ENCODE measurements at regions not wholly inside any gene's neighbourhood (a gene's known extent, or its start where the extent isn't known, plus 50 kb on each side); places are given as distances from the start of the nearest gene placed in this dataset.

DNA sequence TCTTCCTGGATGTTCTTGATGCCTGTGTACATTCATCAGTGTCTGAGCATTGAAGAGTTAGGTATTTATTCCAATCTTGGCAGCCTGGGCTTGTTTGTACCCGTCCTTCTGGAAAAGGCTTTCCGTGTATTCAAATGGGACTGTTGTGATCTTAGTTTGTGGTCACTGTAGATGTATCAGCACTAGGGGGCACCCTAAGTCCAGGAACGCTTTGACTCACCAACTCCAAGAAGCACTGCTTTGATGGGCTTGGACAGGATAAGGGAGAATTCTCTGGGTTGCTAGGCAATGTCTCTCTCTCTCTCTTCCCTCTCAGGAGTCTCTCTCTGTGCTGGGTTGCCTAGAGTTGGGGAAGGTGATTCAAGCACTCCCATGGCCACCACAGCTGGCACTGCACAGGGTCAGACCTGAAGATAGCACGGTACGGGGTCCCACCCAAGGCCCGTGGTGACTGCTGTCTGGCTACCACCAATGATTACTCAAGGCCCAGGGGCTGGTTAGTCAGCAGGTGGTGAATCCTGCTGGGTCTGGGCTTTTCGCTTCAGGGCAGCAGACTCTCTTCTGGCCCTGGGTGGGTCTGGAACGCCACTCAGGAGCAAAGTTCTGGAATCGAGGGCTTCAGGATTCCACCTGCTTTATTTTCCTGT lies 211.1 kb upstream of the RGS6 start:
- ATAC-seq: peak; percentile 88

DNA sequence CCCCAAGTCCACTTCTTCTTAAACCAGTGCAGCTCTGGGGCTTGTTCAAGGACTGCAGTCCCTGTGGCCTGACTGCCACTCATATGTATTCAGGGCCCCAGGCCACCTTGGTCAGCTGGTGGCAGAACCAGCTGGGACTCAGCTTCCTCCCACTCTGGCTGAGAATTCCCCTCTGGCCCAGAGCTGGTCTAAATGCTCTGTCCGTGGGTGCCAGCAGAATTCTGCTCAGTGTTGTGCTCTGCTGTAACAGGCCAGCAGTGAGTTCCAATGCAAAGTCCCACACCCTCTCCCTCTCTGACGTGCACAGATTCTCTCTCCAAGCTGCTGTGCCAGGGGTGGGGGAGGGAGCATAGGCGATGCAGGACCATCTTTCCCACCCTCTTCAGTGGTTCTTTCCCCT lies 210.4 kb upstream of the RGS6 start:
- no peak for ATAC-seq

DNA sequence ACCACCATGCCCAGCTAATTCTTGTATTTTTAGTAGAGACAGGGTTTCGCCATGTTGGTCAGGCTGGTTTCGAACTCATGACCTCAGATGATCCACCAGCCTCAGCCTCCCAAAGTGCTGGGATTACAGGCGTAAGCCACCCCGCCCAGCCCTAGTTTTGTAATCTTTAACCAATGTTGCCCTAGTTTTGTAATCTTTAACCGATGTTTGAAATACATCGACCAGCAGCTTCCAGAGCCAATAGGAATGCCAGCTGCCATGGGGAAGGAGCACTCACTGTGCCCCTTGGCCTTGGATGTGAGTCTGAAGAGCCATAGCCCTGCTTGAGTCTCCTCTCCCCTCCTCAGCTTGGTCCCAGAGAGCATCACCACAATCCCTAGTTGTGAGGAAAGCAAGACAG lies 209.3 kb upstream of the RGS6 start:
- no peak for ATAC-seq

DNA sequence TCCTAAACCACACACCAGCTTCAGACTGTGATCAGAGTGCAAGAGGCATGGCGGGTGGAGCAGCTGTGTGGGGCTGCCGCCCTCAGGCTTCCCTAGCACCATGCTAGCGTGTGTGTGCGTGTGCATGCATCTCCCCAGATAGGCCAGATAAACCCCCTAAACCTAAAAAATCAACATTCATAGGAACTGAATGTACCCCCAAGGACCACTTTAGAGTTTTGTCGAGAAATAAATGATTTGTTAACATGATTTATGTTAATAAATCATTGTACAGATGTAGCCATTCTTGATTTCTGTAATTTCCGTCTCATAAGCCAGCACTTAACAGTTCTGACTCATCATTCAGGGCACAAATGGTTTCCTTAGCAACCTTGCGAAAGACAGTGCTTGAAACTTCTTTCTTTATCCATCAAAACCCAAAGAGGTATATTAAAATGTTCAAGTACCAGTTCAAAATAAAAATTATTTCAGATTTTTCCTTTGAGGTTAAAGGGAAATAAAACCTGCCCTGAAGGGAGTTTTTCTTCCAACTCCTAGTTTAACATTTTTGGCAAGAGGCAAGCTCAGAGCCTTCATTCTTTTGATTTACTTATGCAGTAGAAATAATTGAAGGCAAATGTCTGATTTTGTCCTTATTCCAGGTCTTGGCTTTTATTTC lies 206.2 kb upstream of the RGS6 start:
- peak; percentile 48 for ATAC-seq

DNA sequence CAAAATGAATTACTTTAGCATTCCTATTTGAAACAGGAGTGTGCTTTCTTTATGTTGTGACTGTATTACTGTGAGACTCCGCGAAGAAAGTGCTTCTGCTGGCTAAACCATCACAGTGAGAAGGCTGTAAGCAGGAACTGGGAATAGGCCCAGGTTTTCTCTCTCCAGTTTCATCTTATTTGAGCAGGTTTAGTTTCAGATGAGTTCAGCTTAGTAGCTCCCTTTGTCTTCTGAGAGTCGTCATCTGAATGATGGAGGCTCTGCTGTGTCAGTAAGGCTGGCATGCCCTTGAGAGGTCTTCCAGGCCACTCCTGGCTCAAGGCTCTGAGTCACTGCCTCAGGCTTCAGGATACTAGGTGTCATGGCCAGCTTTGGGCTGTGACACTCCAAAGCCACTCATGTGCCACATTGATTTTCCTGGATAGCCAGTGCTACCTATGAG lies 205.6 kb upstream of the RGS6 start:
- no peak for ATAC-seq

DNA sequence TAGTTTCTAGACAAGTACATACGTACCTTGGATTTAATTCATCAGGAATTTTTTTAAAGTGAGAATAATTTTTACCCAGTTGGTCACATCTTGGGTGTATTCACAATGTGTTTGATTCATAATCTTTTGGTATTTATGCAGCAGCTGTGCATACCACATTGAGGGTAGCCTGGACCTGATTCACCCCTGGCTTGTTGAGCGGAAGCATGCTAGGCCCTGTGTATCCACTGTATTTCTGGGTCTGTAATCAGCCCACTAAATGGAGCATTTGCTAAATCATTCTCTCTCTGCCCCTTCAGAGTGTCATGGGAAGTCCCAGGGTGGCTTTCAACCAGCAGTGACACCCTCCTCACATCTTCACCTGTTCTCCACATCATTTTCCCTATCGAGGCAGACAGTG lies 203.8 kb upstream of the RGS6 start:
- no peak for ATAC-seq

DNA sequence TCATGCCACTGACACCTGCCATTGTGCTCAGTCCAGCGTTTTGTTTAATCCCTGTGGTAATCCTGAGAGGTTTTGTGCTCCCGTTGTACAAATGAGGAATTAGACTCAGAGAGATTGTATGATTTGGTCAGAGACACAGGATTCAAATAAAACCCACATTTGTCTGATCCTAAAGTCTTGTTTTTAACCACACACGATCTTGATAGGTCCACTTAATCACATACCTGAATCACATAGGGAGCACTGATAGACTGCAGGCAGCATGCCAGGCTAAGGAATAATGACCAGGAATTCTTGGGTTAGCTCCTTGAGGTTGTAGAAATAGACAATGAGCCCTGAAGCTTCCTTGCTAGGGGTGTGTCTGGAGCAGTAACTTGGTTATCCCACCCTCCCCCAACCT lies 202.6 kb upstream of the RGS6 start:
- no peak for ATAC-seq

DNA sequence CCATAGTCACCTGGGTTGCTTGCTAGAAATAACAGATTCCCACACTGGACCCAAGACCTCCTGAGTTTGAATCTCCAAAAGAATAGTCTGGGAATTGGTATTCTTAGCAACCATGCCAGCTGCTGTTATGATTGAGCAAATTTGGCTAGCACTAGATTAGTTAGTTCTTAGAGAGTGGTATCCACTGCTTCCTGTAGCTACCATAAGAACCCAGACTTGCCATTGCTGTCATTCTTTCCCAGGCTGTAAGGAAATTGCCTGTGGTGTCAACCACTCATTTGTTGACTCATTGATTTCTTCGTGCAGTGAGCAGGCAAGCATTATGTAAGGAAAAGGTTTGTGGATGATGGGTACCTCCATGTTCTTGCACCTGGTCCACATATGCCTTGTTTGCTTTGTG lies 201.8 kb upstream of the RGS6 start:
- ATAC-seq: no peak

DNA sequence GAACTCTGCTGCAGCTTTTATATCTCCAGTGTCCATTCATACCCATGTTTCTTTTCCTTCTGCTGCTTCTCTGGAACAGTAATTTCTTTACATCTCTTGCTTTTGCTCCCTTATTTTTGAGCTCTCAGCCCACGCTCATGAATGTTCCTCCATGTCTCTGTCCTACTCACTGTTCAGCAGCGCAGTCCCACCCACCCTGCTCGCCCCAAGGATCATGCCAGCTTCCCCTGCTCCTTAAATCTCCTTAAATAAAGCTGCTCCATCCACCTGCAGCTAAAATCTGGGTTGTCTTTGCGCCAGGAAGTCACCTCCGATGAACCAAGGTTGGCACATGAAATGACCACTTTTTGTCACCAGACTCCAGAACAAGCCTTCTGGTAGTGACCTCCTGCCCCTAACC lies 201.1 kb upstream of the RGS6 start:
- ATAC-seq: no peak

DNA sequence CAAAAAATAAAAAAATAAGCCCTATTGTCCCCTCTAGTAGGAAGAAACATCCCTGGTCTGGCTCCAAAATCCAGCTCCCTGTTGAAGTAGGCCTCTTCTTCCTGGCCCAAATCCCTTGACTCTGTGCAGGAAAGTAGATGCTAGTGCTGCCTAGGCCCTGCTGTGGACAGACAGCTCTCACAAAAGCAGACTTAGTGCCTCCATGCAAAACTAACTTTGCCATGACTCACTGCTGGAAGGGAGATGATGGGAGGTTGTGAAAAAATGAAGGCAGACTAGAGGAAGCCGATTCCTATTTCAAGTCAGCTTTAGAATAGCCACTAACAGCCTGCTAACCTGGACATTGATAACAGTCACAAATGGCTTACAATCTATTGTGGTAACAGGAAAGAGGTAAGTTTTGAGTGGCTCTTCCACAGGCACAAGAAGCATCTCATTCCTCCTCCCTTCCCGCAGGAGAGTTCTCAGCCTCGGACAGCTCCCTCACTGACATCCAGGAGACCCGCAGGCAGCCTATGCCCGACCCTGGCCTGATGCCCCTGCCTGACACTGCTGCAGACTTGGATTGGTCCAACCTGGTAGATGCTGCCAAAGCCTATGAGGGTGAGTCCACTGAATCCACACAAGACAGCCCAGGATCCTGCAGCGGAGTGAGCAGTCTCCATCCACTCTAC lies 198.9 kb upstream of the RGS6 start:
- no peak for ATAC-seq

DNA sequence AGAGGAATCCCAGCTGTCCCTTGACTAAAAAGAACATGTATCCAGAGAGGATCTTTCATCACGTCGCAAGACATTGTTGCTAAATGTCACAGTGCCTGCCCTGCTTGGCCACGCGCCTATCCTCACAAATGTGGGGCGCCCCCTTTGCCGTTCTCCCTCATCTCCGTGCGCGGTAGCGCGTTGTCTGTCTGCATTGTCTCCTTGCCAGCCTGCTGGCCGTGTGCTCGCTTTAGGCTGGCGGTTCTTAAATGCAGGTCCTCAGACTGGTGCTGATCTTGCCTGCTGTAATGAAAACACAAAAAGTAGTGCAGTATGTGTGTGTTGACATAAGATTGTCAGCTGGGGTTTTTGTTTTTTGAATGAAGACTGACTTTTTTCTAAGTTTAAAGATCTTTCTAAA lies 198.2 kb upstream of the RGS6 start:
- no peak for ATAC-seq

DNA sequence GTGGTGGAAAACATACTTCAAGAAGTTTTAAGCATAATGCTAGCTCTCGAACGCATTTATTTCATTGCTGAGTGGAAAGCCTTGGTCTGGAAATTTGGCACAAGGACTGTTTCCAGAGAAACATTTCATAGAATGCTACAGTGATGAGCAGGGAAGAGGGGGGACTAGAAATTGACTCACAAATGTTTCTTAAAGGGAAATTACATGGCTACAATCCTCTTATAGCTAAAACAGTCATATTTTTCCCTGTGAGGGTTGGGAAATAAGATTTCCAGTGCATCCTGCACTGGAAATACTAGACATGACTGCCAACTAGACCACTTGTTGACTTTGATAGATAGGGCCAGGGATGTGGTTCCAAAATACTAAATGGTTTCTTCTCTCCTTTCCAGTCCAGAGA lies 197.3 kb upstream of the RGS6 start:
- ATAC-seq: no peak

DNA sequence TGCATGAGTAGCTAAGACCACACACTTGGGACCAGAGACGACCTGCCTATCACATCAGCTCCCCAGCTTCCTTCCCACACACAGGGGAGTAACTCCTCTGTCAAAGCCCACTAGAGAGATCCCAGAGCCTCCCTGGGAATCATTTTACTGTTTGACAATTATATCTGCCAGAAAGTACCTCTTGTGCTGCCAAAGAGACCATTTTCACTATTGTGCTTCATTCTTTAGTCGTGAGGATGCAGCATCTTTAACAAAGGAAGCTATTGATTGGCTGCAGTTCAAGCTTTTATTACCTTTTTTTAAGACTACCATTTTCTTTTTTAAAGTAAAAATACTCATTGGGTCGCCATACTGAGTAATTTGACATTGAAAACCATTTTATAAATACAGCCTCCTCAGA lies 194.5 kb upstream of the RGS6 start:
- ATAC-seq: no peak

DNA sequence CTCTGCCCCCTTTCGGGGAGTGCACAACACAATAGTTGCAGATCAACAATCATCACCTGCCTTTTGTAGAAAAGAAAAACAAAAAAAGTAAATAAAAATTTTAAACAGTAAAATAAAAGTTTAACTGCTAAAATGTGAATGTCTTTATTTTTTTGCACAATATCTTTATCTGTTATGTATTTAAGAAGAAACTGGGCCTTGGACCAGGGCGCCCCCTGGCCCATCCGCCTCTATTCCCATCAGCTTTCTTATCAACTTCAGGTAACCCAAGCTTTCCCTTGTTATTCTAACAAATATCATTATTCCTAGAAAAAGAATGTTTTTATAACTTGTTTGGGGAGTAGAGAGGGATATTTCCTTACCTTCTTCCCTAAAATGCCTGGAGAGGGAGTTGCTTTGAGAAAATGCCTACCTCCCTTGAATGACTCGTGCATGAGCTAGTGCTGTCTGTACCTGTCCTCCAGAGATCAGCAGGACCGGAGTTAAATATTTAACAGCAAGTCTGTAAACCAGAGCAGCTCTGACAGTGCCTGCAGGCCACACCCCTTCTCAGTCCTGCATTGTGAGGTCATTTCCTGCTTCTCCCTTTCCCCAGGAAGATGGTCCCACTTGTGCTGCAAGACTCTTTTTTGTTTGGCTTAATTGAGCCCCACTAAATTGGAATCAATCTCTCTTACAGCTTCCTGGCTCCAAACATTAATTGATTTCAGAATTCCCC lies 192.8 kb upstream of the RGS6 start:
- ATAC-seq: peak; percentile 82

DNA sequence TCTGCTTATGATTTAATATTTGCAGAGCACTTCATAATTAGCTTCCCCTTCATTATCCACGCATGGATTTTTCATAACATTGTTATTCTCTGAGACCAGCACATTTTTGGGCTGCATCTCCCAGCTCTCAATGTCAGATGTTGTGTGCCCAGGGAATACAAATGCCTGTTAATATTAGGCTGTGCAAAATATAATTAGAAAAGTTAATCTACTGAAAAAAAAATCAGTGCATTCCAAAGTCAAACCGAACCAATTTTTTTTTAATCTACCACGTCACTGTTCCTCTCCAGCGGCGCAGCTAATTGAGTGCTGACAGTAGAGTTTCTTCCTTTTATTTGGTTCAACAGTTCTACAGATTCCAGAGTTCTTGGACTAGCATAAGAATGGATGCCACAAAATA lies 191.0 kb upstream of the RGS6 start:
- no peak for ATAC-seq

DNA sequence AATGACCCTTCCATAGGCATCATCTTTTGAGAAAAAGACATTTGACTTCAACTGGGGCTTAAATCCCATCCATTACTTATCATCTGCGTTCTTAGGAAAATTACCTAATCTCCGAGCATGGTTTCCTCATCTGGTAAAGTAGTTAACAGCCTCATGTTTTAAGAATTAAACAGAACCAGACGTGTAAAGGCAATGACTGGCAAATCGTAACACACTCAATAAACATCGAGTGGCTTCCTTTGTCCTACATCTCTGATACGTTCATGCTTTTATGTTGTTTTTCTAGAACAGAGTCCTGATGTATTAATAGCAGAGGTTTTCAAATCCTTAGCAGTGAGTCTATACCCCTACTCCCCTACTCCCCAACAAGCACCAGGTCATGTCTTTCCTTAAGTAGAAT lies 189.7 kb upstream of the RGS6 start:
- no peak for ATAC-seq

DNA sequence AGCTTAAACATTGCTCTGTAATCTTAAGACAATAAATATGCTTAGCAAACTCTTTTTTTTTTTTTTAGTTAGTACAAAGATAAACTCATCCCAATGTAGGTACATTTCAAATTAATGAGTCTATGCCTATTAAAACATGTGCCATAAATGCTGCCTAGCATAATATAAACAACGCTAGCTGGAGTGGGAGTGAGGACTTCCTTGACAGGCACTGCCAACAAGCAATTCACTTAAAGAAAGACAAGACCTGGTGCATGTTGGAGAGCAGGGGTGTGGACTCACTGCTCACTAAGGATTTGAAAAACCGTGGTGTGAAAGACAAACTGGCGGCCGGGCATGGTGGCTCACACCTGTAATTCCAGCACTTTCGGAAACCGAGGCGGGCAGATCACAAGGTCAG lies 187.2 kb upstream of the RGS6 start:
- no peak for ATAC-seq

DNA sequence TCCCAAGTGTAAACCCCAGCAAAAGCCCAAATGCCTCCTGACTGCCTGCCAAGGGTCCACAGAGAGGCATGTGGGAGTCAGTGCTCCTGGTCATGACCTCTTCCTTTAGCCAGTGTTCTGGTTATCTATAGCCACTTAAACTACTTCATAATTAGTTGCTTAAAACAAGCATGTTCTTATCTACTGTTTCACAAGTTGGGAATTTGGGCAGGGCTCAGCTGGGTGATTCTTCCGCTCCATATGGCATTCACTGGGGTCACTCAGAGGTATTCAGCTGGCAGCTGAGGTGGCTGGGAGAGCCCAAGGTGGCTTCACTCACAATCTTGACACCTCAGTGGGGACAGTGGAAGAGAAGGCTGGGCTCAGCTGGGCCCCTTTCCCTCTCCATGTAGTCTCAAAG lies 184.0 kb upstream of the RGS6 start:
- no peak for ATAC-seq

DNA sequence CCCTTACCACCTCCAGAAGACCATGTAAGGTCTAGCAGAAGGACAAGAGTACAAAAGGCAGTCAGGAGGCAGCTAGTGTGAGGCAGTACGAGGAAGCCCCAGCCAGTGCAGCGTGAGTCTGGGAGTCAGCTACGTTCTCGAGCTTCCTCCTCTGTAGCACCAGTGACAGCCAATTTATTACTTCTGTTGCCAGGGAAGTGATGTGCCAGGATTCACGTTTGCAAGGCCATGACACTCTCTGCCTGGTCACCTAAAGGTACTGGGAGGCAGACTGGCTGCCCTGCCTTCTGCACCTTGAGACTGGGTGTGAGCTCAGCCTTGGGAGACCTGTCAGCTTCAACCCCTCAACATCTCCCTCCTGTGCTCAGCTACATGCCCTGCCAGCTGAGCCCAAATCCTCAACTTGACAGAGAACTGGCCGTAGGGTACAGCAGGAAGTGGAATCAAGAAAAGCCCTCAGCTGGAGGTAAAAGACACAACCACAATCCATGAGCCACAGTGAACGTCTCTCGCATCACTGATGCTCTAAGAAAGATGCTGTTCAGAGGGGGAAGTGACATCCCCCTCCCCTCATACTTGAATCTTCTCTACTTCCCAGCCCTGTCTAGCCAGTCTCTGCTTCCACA lies 182.5 kb upstream of the RGS6 start:
- ATAC-seq: peak; percentile 12

DNA sequence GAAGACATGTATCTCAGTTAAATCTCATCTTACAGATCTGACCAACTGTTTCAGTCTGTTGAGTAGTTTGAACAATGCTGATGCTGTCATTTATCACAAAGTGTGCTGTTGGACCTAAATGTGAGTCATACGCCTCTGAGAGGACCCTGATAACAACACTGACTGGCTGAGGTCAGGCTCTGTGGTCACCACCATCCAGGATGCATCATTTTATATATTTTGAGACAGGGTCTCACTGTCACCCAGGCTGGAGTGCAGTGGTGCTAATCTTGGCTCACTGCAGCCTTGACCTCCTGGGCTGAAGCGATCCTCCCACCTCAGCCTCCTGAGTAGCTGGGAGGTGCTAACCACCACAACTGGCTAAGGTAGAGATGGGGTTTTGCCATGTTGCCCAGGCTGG lies 181.0 kb upstream of the RGS6 start:
- ATAC-seq: no peak

DNA sequence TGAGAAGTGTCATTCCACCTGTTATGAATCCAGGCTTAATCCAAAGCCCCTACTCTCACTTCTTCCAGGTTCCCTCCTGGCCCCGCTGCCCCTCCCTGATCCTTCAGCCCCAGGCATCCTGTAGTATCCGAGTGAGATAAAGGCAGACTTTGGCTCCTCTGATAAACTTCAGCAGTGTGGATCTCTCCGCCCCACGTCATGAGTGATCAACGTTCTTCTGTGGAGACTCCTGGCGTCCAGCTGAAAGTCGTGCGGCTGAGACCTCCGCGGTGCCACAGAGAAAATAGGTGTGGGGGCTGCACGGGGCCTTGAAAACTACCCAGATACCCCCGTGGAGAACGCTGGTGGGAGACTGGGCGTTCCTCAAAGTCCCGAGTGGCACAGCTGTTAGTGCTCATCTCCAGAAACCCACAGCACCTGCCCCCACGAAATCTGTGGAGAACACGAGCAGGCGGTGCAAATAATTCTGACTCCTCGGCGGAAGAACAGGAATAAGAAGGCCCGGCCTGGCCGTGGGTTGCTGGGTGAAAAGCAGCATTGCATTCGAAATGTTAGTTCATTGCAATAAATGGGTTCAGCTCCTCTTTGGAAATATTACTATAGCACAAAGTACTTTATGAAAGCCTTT lies 180.0 kb upstream of the RGS6 start:
- ATAC-seq: no peak

DNA sequence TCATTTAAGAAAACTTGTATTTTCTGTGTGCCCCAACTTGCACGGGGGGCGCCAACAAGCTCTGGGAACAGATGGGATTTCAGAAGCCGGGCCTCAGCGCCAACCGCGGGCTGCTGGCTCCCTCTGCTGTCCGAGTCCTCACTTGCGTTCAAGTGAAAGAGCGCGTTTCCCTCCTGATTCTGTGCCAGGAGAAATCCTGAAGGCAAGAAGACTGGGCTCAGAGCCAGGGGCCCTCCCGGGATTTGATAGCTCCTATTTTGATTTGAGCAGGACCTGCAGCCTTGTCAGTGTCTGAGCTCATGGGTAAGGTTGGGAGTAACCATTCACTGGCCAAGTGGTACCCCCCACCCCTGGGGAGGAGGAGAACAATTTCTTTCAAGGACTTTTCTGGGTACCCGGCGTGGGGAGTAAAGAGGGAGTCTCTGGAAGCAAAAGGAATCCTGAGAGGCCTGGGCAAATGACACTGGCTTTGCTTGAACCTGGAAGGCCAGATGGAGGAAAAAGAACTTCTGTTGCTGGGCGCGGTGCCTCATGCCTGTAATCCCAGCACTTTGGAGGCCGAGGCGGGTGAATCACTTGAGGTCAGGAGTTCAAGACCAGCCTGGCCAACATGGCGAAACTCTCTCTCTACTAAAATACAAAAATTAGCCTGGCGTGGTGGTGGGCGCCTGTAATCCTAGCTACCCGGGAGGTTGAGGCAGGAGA lies 179.0 kb upstream of the RGS6 start:
- ATAC-seq: peak; percentile 73
